ENCODE measurements at regions not wholly inside any gene's neighbourhood (a gene's known extent, or its start where the extent isn't known, plus 50 kb on each side); places are given as distances from the start of the nearest gene placed in this dataset.

DNA sequence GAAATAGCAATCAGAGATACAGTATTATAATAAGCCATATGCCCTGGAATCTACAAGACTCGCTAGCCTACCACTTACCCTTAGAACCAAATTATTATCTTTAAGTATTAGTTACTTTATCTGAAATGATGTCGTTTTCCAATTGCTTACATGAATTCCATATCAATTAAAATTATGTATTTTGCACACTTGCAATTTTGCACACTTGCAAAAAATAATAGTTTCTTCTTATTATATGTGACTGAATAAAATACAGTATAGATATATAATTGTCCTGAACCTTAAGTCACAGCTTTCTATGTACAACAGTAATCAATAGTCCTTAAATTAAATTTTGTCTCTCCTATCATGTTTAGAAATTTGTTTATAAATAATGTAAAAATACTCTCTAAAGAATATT, 2095.1 kb downstream of the NCAM2 start:
- TF ChIP-seq, protein P1, sequence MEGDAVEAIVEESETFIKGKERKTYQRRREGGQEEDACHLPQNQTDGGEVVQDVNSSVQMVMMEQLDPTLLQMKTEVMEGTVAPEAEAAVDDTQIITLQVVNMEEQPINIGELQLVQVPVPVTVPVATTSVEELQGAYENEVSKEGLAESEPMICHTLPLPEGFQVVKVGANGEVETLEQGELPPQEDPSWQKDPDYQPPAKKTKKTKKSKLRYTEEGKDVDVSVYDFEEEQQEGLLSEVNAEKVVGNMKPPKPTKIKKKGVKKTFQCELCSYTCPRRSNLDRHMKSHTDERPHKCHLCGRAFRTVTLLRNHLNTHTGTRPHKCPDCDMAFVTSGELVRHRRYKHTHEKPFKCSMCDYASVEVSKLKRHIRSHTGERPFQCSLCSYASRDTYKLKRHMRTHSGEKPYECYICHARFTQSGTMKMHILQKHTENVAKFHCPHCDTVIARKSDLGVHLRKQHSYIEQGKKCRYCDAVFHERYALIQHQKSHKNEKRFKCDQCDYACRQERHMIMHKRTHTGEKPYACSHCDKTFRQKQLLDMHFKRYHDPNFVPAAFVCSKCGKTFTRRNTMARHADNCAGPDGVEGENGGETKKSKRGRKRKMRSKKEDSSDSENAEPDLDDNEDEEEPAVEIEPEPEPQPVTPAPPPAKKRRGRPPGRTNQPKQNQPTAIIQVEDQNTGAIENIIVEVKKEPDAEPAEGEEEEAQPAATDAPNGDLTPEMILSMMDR (IDR thresholded peaks at IDR 0.05; ENCODE audit: unreplicated experiment) = no peak
- Mint-ChIP-seq H3K4me1 (ENCODE audit: insufficient read depth, unreplicated experiment) (no peaks in the 10 kb centered on the region), H3K27me3 (ENCODE audit: insufficient read depth, unreplicated experiment) (no peaks in the 10 kb centered on the region), H3K9me3 (ENCODE audit: unreplicated experiment) (peaks cover 21% of the 10 kb centered on the region), H3K27ac (ENCODE audit: low read depth, unreplicated experiment) (no peak overlapping the region), H3K36me3 (ENCODE audit: insufficient read depth, unreplicated experiment) (no peaks in the 10 kb centered on the region), H3K4me3 (ENCODE audit: unreplicated experiment) (no peak overlapping the region)
- DNase-seq (ENCODE audit: unreplicated experiment) = no peak
- intact Hi-C loops (cut with micrococcal nuclease) = no loop called here
- POLR2A ChIA-PET = no interaction called here
- BruUV-seq (replicated peaks) = no TSS peak
- CTCF ChIA-PET = no interaction called here

GRCh38 chr21:23099185-23099584, 2101.0 kb downstream of the NCAM2 start:
- Mint-ChIP-seq H3K27me3 (ENCODE audit: insufficient read depth, unreplicated experiment) (no peaks in the 10 kb centered on the region), H3K36me3 (ENCODE audit: insufficient read depth, unreplicated experiment) (no peaks in the 10 kb centered on the region), H3K9me3 (ENCODE audit: unreplicated experiment) (peaks cover 12% of the 10 kb centered on the region), H3K4me3 (ENCODE audit: unreplicated experiment) (no peak overlapping the region), H3K4me1 (ENCODE audit: insufficient read depth, unreplicated experiment) (no peaks in the 10 kb centered on the region), H3K27ac (ENCODE audit: low read depth, unreplicated experiment) (no peak overlapping the region)
- intact Hi-C loops (cut with micrococcal nuclease) = no loop called here
- TF ChIP-seq, protein P1 (IDR thresholded peaks at IDR 0.05; ENCODE audit: unreplicated experiment) = no peak
- POLR2A ChIA-PET = no interaction called here
- CTCF ChIA-PET = interaction anchor here (0.6 kb wide), 1 partner anchor 18 kb away, joined by 4 read pairs; no protein-coding TSS in a partner anchor
- BruUV-seq (replicated peaks) = no TSS peak
- no peak for DNase-seq (ENCODE audit: unreplicated experiment)

DNA sequence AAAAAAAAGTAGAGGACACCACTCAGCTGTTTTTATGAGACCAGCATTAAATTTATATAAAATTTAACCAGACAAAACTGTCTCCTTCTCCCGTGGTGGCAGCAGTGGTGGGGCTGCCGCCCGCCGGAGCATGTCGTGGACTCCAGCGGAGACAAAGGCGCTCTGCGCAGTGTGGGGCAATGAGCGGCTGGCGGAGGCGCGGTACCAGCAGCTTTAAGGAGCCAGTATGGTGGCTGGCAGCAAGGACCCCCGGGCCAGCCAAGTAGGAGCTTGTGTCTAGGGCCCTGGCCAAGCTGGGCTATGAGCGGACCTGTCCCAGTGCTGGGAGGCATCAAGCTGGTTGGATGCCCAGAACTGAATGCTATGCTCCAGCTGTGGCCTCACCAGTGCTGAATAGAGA, 2102.9 kb downstream of the NCAM2 start:
- Mint-ChIP-seq H3K36me3 (ENCODE audit: insufficient read depth, unreplicated experiment) (no peaks in the 10 kb centered on the region), H3K4me3 (ENCODE audit: unreplicated experiment) (no peak overlapping the region), H3K27me3 (ENCODE audit: insufficient read depth, unreplicated experiment) (no peaks in the 10 kb centered on the region), H3K27ac (ENCODE audit: low read depth, unreplicated experiment) (no peak overlapping the region), H3K9me3 (ENCODE audit: unreplicated experiment) (peaks cover 12% of the 10 kb centered on the region), H3K4me1 (ENCODE audit: insufficient read depth, unreplicated experiment) (no peaks in the 10 kb centered on the region)
- DNase-seq (ENCODE audit: unreplicated experiment) = no peak
- TF ChIP-seq, protein P1 (IDR thresholded peaks at IDR 0.05; ENCODE audit: unreplicated experiment) = no peak
- ChIA-PET POLR2A (no interaction called here), CTCF (interaction anchor here (1.0 kb wide), 1 partner anchor 16 kb away, joined by 4 read pairs; no protein-coding TSS in a partner anchor)
- no TSS peak for BruUV-seq (replicated peaks)
- intact Hi-C loops (cut with micrococcal nuclease) = no loop called here

DNA sequence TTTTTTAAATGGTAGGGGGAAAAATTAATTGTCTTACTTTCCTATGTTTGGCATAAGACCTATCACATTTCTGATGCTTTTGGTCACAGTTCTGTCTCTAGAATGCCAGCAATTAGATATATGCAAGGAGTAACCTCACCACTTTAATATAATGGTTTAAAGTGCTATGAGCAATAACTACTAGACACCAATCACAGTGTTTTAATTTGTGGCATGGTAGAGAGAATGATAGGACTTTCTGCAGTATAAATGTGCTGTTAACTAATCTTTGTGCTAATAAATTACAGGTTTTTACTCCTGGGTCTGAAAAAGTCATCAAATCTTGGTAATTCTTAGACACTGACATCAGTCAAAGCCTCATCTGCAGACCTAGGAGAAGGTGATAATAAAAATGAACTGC, 2110.3 kb downstream of the NCAM2 start:
- CTCF ChIA-PET = no interaction called here
- no peaks in the 10 kb centered on the region for H3K27me3 Mint-ChIP-seq (ENCODE audit: insufficient read depth, unreplicated experiment)
- BruUV-seq (replicated peaks) = no TSS peak
- POLR2A ChIA-PET = no interaction called here
- no peak overlapping the region for H3K4me3 Mint-ChIP-seq (ENCODE audit: unreplicated experiment)
- intact Hi-C loops (cut with micrococcal nuclease) = no loop called here
- no peak for DNase-seq (ENCODE audit: unreplicated experiment)
- no peaks in the 10 kb centered on the region for H3K4me1 Mint-ChIP-seq (ENCODE audit: insufficient read depth, unreplicated experiment)
- no peaks in the 10 kb centered on the region for H3K9me3 Mint-ChIP-seq (ENCODE audit: unreplicated experiment)
- H3K36me3 Mint-ChIP-seq (ENCODE audit: insufficient read depth, unreplicated experiment) = no peaks in the 10 kb centered on the region
- TF ChIP-seq, protein P1 (IDR thresholded peaks at IDR 0.05; ENCODE audit: unreplicated experiment) = no peak
- no peak overlapping the region for H3K27ac Mint-ChIP-seq (ENCODE audit: low read depth, unreplicated experiment)
